Retina (tissue), 1 donor: ENCODE measurements at regions not wholly inside any gene's neighbourhood (a gene's known extent, or its start where the extent isn't known, plus 50 kb on each side); places are given as distances from the start of the nearest gene placed in this dataset.

ENCODE experiments used
- DNase-seq: peaks from one replicate; pipeline ENCODE4 v3.0.0-alpha.2; 2016

- DNase-seq, result no peak
These were observed 93.0 kb downstream of the PPP1R3A start for GRCh38 chr7:113825832-113826231.

DNA sequence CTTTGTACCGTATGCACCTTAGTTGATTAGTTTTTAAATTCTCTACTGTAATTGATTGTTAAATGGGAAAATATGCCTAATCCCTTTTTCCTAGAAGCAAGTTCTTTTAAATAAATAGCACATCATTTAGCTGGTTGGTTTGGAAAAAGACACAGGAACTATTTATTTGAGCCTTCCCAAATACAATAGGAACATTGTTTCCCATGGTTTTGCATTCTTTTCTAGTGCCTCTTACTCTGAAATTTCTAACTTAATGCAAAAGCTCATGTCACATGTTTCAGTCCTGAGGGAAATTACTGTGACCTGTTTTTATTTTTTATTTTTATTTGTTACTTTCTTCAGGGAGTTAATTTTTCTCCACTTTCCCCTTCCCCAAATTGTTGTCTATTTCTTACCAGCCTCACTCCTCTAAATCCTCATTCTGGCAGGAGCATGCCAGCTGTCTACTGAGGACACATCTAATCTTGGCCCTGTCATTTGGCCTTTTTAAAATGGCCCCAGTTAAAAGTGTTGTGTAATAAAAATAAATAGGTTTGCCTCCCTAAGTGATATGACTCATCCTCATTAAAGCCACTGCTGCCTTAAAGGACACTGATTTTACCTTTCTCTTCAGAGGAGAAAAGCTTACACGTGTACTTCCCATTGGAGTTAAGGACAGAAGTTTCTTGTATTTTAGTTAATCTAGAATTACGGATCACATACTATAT is 94.5 kb downstream of the PPP1R3A start:
- no peak for DNase-seq

GRCh38 chr7:113819474-113819873 is 99.3 kb downstream of the PPP1R3A start:
- DNase-seq, result no peak

DNA sequence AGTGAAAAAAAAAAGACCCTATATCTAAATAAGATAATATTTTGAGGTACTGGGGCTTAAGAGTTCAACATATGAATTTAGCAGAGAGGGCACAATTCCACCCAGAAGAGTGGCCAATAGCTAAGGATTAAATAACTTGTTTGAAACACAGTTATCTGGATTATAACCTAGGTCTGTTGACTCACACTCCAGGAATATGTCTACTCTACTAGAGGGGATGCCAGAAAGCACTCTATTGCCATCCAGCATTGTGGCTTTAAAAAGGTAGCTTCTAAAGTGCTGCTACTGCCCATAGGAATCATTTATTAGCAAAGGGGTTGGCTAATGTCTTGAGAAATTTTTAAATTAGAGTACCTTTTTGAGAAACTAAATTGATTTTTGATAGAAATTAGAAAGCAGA is 102.2 kb downstream of the PPP1R3A start:
- DNase-seq, result no peak

- DNase-seq, result no peak
These were observed 105.3 kb downstream of the PPP1R3A start for GRCh38 chr7:113813471-113813870.

DNA sequence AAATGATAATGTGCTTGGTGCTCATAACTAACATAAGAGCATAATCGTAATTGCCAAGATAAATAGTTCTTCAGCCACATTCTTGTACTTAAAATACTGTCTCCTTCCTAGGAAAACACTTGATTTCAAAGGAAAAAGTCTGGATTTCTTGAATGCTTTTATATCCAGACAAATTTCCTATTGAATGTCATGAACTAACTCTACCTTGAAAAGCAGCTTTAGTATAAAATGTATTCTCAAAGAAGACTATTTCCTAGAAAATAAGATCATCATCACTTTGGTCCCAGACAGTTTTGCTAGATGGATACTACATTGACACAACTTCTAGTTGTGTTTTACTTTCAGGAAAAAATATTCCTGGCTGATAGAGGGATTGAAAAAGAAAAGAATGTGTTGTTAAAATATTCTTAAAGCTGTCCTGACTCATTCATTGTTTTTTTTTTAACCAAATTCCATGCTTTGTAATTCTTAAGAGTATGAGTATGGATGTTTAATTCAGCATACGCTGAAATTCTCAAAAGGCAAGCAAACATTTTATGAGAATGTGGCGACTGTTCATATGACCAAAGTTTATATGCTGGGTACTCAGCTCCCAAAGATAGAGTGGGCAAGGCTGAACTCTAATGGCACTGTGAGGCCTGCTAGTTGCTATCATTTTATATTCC is 106.1 kb downstream of the PPP1R3A start:
- no peak for DNase-seq

DNA sequence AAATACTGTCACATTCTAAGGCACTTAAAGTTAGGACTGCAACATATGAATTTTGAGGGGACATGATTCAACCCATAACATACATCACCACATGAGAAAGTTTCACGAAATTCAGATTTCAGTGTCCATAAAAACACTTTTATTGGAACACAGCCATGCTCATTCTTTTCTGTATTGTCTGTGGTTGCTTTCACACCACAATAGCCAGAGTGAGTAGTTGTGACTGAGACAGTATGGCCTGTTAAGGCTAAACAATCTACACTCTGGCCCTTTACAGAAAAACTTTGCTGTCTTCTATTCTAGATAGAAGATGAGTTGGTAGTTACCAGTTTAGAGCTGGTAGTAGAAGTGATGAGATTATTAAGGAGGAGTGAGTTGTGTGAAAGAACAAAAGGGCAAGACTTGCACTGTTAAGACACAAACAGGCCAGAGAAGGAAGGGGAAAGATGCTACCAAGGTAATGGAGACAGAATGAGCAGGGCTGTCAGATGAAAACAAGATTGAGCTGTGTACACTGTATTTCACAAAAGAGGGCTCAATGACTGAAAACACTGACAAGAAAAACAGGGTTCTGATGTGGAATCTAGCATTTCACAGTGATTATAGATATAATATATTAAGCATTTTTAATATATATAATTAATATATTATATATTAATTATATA is 108.6 kb downstream of the PPP1R3A start:
- DNase-seq, result no peak

- no peak for DNase-seq
These were observed 109.2 kb downstream of the PPP1R3A start for GRCh38 chr7:113809581-113809980.

DNA sequence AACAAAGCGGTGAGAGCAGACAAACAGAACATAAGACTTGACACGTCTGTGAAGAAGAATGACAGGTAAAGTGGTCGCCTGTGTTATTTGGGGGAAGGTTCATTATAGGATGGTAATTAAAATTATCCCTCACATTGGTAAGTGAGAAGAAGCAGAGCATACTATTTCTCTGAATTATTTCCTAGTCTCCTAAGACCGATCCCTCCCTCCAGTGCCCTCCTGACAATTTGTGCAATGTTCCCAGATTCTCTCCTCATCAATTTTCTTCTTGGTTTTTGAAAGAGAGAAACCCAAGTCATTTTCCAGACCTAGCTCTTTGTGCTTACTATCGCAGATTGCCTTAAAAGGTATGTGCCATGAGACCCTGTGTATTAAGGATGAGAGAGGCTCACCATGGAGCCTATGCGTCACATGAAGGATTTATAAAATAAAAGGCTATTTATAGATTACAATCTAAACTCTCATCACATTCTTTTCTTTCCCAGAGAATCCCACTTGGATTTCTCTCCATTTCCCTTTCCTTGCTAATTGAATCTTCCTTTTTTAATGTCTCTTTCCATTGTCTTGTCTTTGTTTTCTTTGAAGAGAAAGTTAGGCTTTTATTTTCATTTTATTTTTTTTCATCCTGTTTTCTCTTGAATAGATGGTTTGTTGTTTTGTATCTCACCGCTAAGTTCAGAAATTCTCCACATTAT is 112.0 kb downstream of the PPP1R3A start:
- DNase-seq, result no peak

DNA sequence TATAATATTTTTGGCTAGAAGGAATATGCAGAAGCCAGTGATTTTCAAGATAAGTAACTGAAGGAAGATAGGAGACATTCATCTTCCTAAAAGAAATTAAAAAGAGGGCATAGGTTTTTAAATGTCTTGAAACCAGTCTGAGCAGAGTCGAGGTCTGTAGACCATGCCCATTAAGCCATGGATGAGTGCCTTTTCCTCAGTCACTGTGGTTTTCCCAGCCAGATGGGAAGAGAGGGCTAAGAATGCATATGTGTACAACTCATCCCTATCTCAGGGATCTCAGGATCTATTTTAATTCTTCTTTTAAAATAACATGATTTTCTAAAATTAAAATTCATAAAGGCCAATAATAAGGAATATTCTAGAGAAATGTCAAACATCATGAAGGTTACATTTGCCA is 112.8 kb downstream of the PPP1R3A start:
- no peak for DNase-seq

GRCh38 chr7:113804475-113805095 is 114.2 kb downstream of the PPP1R3A start:
- no peak for DNase-seq

DNA sequence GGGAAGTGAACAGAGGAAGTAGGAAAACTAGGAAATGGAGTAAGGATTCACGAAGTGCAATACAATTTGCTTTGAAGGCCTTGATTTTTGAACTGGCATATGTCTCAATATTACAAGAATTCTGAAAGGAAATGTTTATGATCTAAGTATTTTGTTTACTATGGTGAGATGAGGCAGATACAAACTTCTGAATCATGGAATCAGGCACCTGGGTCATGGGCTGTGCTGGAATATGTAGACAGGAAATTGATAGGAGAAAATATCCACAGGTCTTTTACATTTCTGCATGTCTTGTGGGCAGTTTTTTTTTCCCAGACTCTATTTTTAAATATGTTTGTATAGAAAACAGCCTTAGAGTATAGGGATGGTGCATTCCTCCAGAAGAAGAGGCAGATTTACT is 117.1 kb downstream of the PPP1R3A start:
- no peak for DNase-seq

- DNase-seq, result no peak
These were observed 118.0 kb downstream of the PPP1R3A start for GRCh38 chr7:113800826-113801225.

DNA sequence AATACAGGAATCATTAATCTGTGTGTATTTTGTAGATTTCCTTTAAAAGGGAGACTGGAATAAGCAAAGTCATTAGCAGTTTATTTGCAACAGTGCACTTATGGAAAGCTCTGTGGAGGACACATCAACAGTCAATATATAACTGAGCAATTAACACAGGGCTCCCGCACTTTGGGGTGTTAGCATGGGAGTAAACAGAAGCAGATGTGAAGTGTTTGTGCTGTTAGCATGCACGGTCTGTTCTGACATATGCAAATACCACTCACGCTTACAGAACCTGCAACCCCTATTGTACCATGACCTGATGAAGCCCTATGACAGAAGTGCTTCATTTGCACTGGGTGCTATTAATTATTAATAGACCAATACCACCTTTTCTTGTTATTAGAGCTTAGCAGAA is 118.9 kb downstream of the PPP1R3A start:
- no peak for DNase-seq

DNA sequence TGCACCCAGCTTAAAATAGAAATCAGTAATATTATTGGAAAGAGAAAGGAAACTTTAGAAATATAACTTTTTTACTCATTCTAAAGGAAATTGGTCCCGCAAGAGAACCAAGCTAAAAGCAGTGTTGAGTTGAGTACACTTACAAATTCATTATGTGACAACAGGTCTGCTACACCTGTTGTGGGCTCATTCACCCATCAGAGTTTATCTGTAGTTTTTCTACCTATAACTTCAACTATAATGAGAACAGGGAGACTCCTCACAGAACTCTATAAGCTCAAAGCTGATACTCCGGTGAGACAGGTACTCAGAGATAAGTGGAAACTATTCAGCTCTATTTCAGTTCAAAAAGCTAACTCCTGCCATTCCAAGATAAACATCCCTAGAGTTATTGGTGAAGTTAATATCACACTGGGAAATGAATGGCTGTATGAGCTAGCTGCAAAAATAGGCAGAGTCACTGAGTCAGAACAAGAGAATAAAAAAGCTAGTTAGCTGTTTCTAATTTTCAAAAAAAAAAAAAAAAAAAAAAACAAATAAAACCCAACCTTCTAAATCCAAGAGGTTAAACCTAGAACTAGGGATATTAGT is 121.3 kb downstream of the PPP1R3A start:
- no peak for DNase-seq

DNA sequence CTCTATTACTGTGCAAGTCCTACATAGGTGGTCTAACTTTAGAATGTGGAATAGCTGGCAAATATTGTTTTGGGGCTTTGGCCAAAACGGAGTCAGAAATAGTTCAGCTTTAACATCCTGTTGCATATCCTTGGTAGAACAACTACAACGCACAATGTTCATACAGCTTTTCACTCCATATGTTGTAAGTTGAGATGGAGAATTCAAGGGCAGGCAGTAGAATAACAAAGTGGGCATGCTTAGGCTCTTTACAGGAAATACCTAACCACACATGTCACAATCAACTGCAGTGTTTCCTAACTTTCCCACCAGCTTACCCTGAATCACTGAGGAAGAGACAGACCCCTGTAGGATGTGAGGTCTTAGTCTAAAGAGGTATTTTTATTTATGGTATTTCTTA is 122.3 kb downstream of the PPP1R3A start:
- DNase-seq, result no peak

DNA sequence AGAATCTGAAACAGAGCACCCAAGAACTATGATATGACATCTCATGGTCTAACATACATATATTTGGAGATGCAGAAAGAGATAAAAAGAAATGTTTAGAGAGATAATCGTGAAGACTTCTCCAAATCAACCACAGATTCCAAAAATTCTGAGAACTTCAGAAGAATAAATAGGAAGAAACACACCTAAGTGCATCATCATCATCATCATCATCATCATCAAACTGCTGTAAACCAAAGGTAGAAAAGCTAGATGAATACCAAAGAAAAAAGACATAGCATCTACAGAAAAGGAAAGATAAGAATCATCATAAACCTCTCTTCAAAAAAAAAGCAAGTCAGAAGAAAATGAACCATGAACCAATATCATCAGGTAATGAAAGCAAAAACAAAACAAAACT is 124.2 kb downstream of the PPP1R3A start:
- no peak for DNase-seq

- no peak for DNase-seq
These were observed 125.6 kb downstream of the PPP1R3A start for GRCh38 chr7:113793171-113793570.

DNA sequence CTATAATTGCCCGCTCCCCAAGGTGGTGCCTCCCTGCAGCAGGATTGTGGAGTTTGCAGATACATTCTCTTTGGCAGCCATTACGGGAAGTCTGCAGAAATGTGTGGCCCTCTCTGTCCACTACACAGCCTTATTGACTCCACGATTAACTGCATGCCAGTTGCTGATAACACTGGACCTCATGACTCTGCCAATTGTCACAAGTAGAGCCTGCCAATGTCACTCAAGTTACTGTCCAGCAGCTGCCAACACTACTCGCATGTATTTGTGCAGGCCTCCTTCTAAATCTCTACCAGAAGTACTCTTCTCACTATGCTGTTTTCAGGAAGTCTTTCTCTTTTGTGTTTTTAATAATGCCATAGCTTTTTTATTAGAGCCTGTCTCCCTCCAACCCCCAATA is 128.8 kb downstream of the PPP1R3A start:
- DNase-seq, result no peak

- no peak for DNase-seq
These were observed 131.7 kb downstream of the PPP1R3A start for GRCh38 chr7:113787106-113787505.

GRCh38 chr7:113784956-113785355 is 133.9 kb downstream of the PPP1R3A start:
- DNase-seq, result no peak

GRCh38 chr7:113784316-113784715 is 134.5 kb downstream of the PPP1R3A start:
- no peak for DNase-seq

GRCh38 chr7:113783403-113783802 is 135.4 kb downstream of the PPP1R3A start:
- DNase-seq, result no peak
